ENCODE measurements at regions not wholly inside any gene's neighbourhood (a gene's known extent, or its start where the extent isn't known, plus 50 kb on each side); places are given as distances from the start of the nearest gene placed in this dataset.
"Not testable (repeated sequence)": the region's sequence is repeated elsewhere in the genome, so short reads cannot be mapped to it uniquely, and the experiment has no call there.

GRCh38 chr2:184031402-184032147, 566.8 kb upstream of the ZNF804A start:
- DNase-seq = no peak

GRCh38 chr2:184032983-184033382, 565.3 kb upstream of the ZNF804A start:
- no peak for DNase-seq

GRCh38 chr2:184037273-184037672, 561.1 kb upstream of the ZNF804A start:
- no peak for DNase-seq

- no peak for DNase-seq
Measured at GRCh38 chr2:184039493-184039892, 558.8 kb upstream of the ZNF804A start.

- no peak for DNase-seq
Measured at GRCh38 chr2:184040230-184040629, 558.1 kb upstream of the ZNF804A start.

- DNase-seq = peak; percentile 81
Measured at GRCh38 chr2:184041077-184041476, 557.3 kb upstream of the ZNF804A start.

- DNase-seq = no peak
Measured at GRCh38 chr2:184041777-184042176, 556.6 kb upstream of the ZNF804A start.

- DNase-seq = peak; percentile 83
Measured at GRCh38 chr2:184047536-184047935, 550.8 kb upstream of the ZNF804A start.

GRCh38 chr2:184049566-184049965, 548.8 kb upstream of the ZNF804A start:
- DNase-seq = no peak

GRCh38 chr2:184053326-184053725, 545.0 kb upstream of the ZNF804A start:
- DNase-seq = no peak

- DNase-seq = not testable (repeated sequence)
Measured at GRCh38 chr2:184054419-184054818, 543.9 kb upstream of the ZNF804A start.

- no peak for DNase-seq
Measured at GRCh38 chr2:184057910-184058309, 540.4 kb upstream of the ZNF804A start.

- DNase-seq = not testable (repeated sequence)
Measured at GRCh38 chr2:184060268-184060667, 538.1 kb upstream of the ZNF804A start.

GRCh38 chr2:184067502-184067901, 530.8 kb upstream of the ZNF804A start:
- no peak for DNase-seq

- DNase-seq = no peak
Measured at GRCh38 chr2:184072470-184072869, 525.9 kb upstream of the ZNF804A start.

GRCh38 chr2:184078496-184078895, 519.8 kb upstream of the ZNF804A start:
- DNase-seq = no peak

- DNase-seq = no peak
Measured at GRCh38 chr2:184091456-184091855, 506.9 kb upstream of the ZNF804A start.

- DNase-seq = peak; percentile 41
Measured at GRCh38 chr2:184113696-184114403, 484.5 kb upstream of the ZNF804A start.

- no peak for DNase-seq
Measured at GRCh38 chr2:184114439-184114838, 483.9 kb upstream of the ZNF804A start.

GRCh38 chr2:184119989-184120800, 478.1 kb upstream of the ZNF804A start:
- peak; percentile 36 for DNase-seq

GRCh38 chr2:184125867-184126266, 472.5 kb upstream of the ZNF804A start:
- DNase-seq = no peak

- DNase-seq = no peak
Measured at GRCh38 chr2:184129073-184129472, 469.3 kb upstream of the ZNF804A start.

- DNase-seq = no peak
Measured at GRCh38 chr2:184137955-184138354, 460.4 kb upstream of the ZNF804A start.

GRCh38 chr2:184141866-184142265, 456.5 kb upstream of the ZNF804A start:
- no peak for DNase-seq

Measured in NCI-H226 (cell line).